Urothelium cell line (cell line): ENCODE measurements at regions not wholly inside any gene's neighbourhood (a gene's known extent, or its start where the extent isn't known, plus 50 kb on each side); places are given as distances from the start of the nearest gene placed in this dataset.
A peak's percentile ranks its signal among the peaks of the same experiment; 100 is the strongest.
"Not testable (repeated sequence)": the region's sequence is repeated elsewhere in the genome, so short reads cannot be mapped to it uniquely, and the experiment has no call there.

ENCODE experiments used
- DNase-seq: peaks from one replicate; pipeline ENCODE4 v3.0.0; 2011; ENCODE audit warnings: low spot score, mixed read lengths
- FAIRE-seq: peaks from 2 replicates; lab custom pipeline; 2011; peaks lifted over from hg19 to GRCh38; lab: Jason Lieb, UNC

- no peak for DNase-seq
- no peak for FAIRE-seq
These were observed 193.9 kb downstream of the RTP5 start for GRCh38 chr2:242063436-242063835.

GRCh38 chr2:242063850-242064249 is 194.3 kb downstream of the RTP5 start:
- FAIRE-seq = no peak
- peak; percentile 46 for DNase-seq

- no peak for DNase-seq
- FAIRE-seq = peak; percentile 50
These were observed 195.1 kb downstream of the RTP5 start for GRCh38 chr2:242064364-242065250.

GRCh38 chr2:242065426-242065825 is 195.9 kb downstream of the RTP5 start:
- no peak for DNase-seq
- no peak for FAIRE-seq

GRCh38 chr2:242069018-242069417 is 199.5 kb downstream of the RTP5 start:
- FAIRE-seq (no peak), DNase-seq (no peak)

GRCh38 chr2:242069938-242070395 is 200.4 kb downstream of the RTP5 start:
- FAIRE-seq, DNase-seq: not testable (repeated sequence)

- not testable (repeated sequence) for FAIRE-seq, DNase-seq
These were observed 201.2 kb downstream of the RTP5 start for GRCh38 chr2:242070726-242071125.

- not testable (repeated sequence) for DNase-seq, FAIRE-seq
These were observed 201.8 kb downstream of the RTP5 start for GRCh38 chr2:242071377-242071776.

DNA sequence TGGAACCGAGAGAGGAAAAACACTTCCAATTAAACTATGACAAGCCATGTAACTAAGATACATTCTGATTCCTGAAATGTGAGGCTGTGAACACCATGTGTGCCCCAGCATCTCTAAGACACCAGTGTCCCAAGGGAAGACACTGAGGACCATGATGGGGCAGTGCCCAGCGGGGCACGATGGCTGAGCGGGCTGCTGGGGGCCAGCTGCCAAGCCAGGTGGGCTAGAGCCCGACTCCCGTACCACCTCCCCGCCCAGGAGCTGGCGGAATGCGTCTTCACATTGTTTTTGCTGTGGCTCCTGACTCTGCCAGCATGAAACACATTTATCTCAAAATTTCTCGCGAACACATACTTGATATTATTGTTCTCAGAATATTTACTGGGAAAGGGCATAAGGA is 202.4 kb downstream of the RTP5 start:
- not testable (repeated sequence) for FAIRE-seq, DNase-seq

DNA sequence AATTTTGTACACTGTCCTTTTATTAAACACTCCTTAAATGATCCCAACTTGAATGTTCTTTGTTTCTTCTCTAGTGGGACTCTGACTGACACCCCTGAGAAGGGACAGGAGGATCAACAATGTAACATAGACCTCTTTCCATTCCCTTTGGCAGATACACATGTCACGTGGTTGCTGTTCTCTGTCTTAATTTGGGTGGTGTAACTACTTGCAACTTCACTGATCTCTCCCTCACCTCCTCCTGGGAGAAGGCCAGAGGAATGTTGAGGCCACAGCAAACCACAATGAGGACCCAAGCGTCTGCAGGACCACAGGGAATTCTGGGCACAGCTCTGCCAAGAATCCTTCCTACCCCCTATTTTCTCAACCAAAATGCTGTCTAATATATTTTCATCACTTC is 205.6 kb downstream of the RTP5 start:
- no peak for FAIRE-seq
- DNase-seq = peak; percentile 72

GRCh38 chr2:242075696-242076095 is 206.2 kb downstream of the RTP5 start:
- DNase-seq = peak; percentile 31
- FAIRE-seq = peak; percentile 17

GRCh38 chr2:242076184-242076583 is 206.7 kb downstream of the RTP5 start:
- not testable (repeated sequence) for DNase-seq, FAIRE-seq

- DNase-seq, FAIRE-seq: not testable (repeated sequence)
These were observed 208.9 kb downstream of the RTP5 start for GRCh38 chr2:242078426-242078825.

- not testable (repeated sequence) for DNase-seq, FAIRE-seq
These were observed 210.3 kb downstream of the RTP5 start for GRCh38 chr2:242079792-242080191.

GRCh38 chr2:242080575-242081214 is 211.2 kb downstream of the RTP5 start:
- not testable (repeated sequence) for FAIRE-seq, DNase-seq

GRCh38 chr2:242084034-242084433 is 214.5 kb downstream of the RTP5 start:
- FAIRE-seq = not testable (repeated sequence)

GRCh38 chr2:242085024-242085674 is 215.6 kb downstream of the RTP5 start:
- not testable (repeated sequence) for FAIRE-seq, DNase-seq

More at GRCh38 chr2:242084034-242084433, 214.5 kb downstream of the RTP5 start:
- not testable (repeated sequence) for DNase-seq

DNA sequence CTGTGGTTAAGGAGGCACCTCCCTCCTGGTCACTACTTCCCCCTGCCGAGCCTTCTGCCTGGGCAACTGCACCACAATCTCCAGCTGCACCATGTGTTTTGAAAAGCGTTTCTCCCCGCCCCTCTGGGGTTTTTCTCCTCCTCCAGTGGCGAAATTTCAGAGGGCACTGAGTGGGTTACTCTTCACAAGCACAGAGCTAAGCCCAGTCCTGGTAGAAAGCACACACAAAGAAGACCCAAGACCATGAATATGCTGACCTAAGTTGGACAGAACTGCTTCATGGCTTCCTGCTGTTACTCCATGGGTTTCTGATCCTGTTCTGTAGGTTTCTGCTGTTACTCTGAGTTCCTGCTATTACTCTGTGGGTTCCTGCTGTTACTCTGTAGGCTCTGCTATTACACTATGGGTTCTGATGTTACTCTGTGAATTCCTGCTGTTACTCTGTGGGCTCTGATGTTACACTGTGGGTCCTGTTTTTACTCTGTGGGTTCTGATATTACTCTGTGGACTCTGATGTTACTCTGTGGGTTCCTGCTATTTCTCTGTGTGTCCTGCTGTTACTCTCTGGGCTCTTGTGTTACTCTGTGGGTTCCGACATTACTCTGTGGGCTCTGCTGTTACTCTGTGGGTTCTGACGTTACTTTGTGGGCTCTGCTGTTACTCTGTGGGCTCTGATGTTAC is 216.6 kb downstream of the RTP5 start:
- no peak for DNase-seq
- FAIRE-seq = no peak

- FAIRE-seq, DNase-seq: not testable (repeated sequence)
These were observed 218.5 kb downstream of the RTP5 start for GRCh38 chr2:242088044-242088443.

GRCh38 chr2:242088471-242089212 is 219.1 kb downstream of the RTP5 start:
- peak; percentile 94 for DNase-seq

More at GRCh38 chr2:242088471-242089212, 219.1 kb downstream of the RTP5 start:
- FAIRE-seq = no peak
